ENCODE measurements at regions not wholly inside any gene's neighbourhood (a gene's known extent, or its start where the extent isn't known, plus 50 kb on each side); places are given as distances from the start of the nearest gene placed in this dataset.
"Not testable (repeated sequence)": the region's sequence is repeated elsewhere in the genome, so short reads cannot be mapped to it uniquely, and the experiment has no call there.

DNA sequence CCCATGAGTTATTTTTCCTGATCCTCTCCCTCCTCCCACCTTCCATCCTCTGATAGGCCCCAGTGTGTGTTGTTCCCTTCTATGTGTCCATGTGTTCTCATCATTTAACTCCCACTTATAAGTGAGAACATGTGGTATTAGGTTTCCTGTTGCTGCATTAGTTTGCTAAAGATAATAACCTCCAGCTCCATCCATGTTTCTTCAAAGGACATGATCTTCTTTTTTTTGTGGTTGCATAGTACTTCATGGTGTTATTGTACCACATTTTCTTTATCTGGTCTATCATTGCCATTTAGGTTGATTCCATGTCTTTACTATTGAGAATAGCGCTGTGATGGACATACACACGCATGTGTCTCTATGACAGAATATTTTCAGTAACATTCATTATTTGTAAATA is 128.8 kb downstream of the ENC1 start:
- TF ChIP-seq, protein P1, sequence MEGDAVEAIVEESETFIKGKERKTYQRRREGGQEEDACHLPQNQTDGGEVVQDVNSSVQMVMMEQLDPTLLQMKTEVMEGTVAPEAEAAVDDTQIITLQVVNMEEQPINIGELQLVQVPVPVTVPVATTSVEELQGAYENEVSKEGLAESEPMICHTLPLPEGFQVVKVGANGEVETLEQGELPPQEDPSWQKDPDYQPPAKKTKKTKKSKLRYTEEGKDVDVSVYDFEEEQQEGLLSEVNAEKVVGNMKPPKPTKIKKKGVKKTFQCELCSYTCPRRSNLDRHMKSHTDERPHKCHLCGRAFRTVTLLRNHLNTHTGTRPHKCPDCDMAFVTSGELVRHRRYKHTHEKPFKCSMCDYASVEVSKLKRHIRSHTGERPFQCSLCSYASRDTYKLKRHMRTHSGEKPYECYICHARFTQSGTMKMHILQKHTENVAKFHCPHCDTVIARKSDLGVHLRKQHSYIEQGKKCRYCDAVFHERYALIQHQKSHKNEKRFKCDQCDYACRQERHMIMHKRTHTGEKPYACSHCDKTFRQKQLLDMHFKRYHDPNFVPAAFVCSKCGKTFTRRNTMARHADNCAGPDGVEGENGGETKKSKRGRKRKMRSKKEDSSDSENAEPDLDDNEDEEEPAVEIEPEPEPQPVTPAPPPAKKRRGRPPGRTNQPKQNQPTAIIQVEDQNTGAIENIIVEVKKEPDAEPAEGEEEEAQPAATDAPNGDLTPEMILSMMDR (IDR thresholded peaks at IDR 0.05) = not testable (repeated sequence)
- not testable (repeated sequence) for TF ChIP-seq POLR2A (IDR thresholded peaks at IDR 0.05)

Measured in testis (tissue), 2 donors.